Epidermal melanocyte (primary cell): ENCODE measurements at regions not wholly inside any gene's neighbourhood (a gene's known extent, or its start where the extent isn't known, plus 50 kb on each side); places are given as distances from the start of the nearest gene placed in this dataset.
"Not testable (repeated sequence)": the region's sequence is repeated elsewhere in the genome, so short reads cannot be mapped to it uniquely, and the experiment has no call there.

Experiments used
- DNase-seq: peaks from one replicate; pipeline ENCODE4 v3.0.0; 2011; ENCODE audit warnings: low spot score; ENCODE audit not compliant: insufficient read length

GRCh38 chr2:238598802-238599530, 172.2 kb downstream of the ASB1 start:
- DNase-seq = no peak

- DNase-seq = no peak
These were observed 173.1 kb downstream of the ASB1 start for GRCh38 chr2:238599549-238600505.

GRCh38 chr2:238600506-238601432, 174.0 kb downstream of the ASB1 start:
- no peak for DNase-seq

GRCh38 chr2:238601433-238602222, 174.9 kb downstream of the ASB1 start:
- no peak for DNase-seq

- no peak for DNase-seq
These were observed 175.7 kb downstream of the ASB1 start for GRCh38 chr2:238602223-238602960.

- no peak for DNase-seq
These were observed 176.9 kb downstream of the ASB1 start for GRCh38 chr2:238603596-238603995.

GRCh38 chr2:238606311-238606710, 179.6 kb downstream of the ASB1 start:
- DNase-seq = no peak

GRCh38 chr2:238613610-238614009, 186.9 kb downstream of the ASB1 start:
- DNase-seq = no peak

- DNase-seq = no peak
These were observed 187.6 kb downstream of the ASB1 start for GRCh38 chr2:238614376-238614775.

- DNase-seq = no peak
These were observed 188.5 kb downstream of the ASB1 start for GRCh38 chr2:238615187-238615586.

GRCh38 chr2:238616681-238617080, 190.0 kb downstream of the ASB1 start:
- DNase-seq = no peak

- not testable (repeated sequence) for DNase-seq
These were observed 192.0 kb downstream of the ASB1 start for GRCh38 chr2:238618494-238619283.

GRCh38 chr2:238627899-238628298, 201.2 kb downstream of the ASB1 start:
- no peak for DNase-seq

- DNase-seq = no peak
These were observed 202.3 kb downstream of the ASB1 start for GRCh38 chr2:238629064-238629463.

- DNase-seq = no peak
These were observed 204.9 kb downstream of the ASB1 start for GRCh38 chr2:238631491-238632180.

GRCh38 chr2:238632181-238633060, 205.7 kb downstream of the ASB1 start:
- no peak for DNase-seq
